GM21515 (cell line): ENCODE measurements at regions not wholly inside any gene's neighbourhood (a gene's known extent, or its start where the extent isn't known, plus 50 kb on each side); places are given as distances from the start of the nearest gene placed in this dataset.
"Not testable (repeated sequence)": the region's sequence is repeated elsewhere in the genome, so short reads cannot be mapped to it uniquely, and the experiment has no call there.

Experiments
- ATAC-seq: cut with Tn5 transposase; IDR thresholded peaks from one replicate; pipeline ENCODE4 v1.9.1; 2021; ENCODE audit not compliant: unreplicated experiment

DNA sequence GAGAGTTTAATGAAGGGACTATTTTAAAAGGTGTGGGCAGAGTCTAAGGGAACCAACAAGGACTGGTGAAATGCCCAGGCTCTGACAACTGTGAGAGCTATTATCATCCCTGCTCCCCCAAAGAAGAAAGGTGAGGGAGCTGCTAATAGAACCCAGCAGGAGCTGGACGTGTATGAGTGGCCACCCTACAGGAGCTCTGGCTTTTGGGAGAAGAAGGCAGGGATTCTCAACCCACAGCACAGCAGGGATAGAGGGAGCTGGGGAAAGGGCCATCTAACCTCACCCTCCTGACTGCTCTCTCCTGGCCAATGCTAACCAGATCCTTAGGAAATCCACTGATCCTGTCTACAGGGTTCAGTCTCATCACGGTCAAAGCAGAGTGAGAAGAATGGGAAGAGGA is 57.1 kb downstream of the GRIN2B start:
- ATAC-seq, result no peak

GRCh38 chr12:13918897-13919296 is 62.5 kb downstream of the GRIN2B start:
- no peak for ATAC-seq

GRCh38 chr12:13915096-13915495 is 66.3 kb downstream of the GRIN2B start:
- no peak for ATAC-seq

- no peak for ATAC-seq
Observed at GRCh38 chr12:13913371-13913770, 68.0 kb downstream of the GRIN2B start.

DNA sequence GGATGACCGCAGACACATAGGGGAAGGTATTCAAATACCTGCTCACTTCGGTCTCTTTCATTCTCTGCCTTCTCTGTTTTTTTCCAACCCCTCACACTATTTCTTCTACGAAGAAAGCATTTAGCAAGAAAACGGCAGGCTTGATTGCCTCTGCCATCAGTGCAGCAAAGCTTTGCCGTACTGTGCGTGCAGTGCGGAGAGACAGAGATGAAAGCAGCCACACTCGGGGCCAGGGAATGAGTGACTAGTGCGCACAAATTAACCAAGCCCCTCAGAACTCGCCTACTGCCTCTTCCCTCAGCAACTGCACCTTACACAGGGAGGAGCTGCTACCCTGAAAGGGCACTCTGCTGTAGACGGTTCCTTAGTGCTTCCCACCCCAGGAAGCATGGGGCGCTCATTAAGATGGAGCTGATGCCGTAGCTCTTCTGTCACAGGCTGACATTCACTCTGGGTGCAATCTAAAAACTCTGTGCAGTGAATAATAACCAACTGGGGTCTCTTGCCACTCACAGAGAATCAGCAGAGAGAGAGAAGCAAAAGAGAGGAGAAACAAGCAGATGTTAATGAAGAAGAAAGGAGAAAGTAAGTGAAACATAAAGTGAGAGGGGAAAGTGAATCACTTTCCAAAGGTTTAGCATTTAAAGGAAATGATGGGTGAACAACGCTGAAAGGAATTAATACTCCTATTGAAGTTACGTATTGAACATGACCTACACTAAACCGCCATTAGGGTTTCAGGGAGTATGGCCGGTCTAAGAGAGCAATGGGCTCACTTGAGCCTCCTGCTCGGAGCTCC is 69.4 kb downstream of the GRIN2B start:
- no peak for ATAC-seq

GRCh38 chr12:13905794-13906193 is 75.6 kb downstream of the GRIN2B start:
- no peak for ATAC-seq

GRCh38 chr12:13900718-13901117 is 80.7 kb downstream of the GRIN2B start:
- ATAC-seq, result no peak

DNA sequence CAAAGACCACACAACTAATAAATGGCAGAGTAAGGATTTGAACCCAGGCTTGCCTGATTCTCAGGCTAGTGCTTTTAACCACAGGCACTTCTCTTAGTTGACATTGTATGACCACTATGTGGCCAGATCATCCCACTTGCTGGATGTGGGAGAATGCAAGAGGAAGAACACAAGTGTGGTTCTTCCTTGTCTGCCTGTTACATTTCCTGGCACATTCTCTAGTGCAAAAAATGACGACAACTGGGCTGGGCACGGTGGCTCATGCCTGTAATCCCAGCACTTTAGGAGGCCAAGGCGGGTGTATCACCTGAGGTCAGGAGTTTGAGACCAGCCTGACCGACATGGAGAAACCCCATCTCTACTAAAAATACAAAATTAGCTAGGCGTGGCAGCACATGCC is 83.0 kb downstream of the GRIN2B start:
- ATAC-seq, result not testable (repeated sequence)

GRCh38 chr12:13897811-13898210 is 83.6 kb downstream of the GRIN2B start:
- ATAC-seq, result no peak

GRCh38 chr12:13896063-13896626 is 85.3 kb downstream of the GRIN2B start:
- ATAC-seq, result no peak

DNA sequence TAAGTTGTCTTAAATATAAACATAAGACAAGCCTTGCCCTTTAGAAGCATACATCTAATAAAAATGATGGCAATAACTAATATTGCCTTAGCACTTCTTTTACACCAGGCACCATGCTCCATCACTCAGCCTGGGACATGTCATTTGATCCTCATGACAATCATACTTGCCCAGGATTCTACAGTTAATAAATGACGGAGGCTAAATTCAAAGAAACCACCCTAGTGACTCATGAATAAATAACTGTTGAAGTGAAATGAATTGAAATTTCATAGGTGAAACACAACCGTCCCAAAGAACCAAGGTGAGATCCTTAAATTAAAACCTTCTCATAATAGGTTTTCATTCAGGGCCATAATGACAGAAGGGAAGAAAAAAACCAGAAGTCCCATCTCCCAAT is 89.5 kb downstream of the GRIN2B start:
- no peak for ATAC-seq

DNA sequence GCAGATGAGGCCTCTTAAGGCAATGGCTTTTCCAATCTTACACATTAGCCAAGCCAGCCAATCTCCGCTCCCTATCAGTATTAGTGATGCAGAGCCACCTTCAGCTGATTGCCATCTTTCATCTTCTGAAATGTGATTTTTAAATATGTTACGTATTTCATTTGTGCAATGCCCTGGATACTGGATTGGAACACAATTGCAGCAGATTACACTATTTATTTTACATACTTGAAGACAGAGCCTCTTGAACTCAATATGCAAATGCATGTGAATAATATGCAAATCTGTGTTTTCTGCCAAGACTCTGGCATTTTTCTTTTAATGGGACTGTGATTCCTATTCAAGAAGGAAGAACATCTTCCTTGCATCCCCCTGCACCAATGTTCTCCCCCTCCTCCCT is 90.5 kb downstream of the GRIN2B start:
- no peak for ATAC-seq

- no peak for ATAC-seq
Observed at GRCh38 chr12:13887779-13888388, 93.5 kb downstream of the GRIN2B start.

- no peak for ATAC-seq
Observed at GRCh38 chr12:13882176-13882575, 99.2 kb downstream of the GRIN2B start.

DNA sequence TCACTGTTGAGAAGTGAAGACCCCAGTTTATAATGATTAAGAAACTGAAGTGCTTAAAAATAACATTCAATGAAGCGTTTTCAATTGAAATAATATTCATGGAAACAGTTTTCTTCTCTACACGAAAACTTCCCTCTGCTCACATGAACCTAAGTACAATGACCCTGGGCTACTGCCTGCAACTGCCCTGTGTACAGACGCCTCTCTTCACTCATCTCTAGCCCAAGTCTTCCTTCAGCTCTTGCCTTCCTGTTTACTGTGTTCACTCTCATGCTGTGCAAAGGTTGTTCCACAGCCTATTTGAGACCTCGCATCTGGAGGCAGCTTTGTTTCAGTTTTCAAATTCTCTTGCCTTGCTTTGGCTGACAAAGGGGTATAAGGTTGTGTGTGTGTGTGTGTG is 100.8 kb downstream of the GRIN2B start:
- ATAC-seq, result no peak

DNA sequence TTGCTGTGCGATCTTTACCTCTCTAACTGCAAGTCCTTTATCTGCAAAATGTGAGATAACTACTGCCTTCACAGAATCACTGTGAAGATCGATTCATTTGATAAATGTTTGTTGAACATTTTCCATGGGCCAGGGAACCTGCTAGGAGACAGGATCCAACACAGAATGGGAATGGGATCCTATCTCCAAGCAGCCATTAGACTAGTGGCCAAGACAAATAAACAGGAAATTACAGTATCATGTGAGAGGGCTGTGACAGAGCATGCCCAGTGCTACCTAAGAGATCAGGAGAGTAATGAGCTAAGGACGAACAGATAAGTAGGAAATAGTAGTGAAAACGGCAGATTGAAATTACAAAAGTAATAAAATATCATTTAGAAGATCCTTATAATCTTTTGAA is 105.7 kb downstream of the GRIN2B start:
- ATAC-seq, result no peak

- ATAC-seq, result no peak
Observed at GRCh38 chr12:13870255-13870654, 111.1 kb downstream of the GRIN2B start.

GRCh38 chr12:13864081-13864673 is 117.2 kb downstream of the GRIN2B start:
- peak; percentile 97 for ATAC-seq

- ATAC-seq, result no peak
Observed at GRCh38 chr12:13857750-13858149, 123.7 kb downstream of the GRIN2B start.

DNA sequence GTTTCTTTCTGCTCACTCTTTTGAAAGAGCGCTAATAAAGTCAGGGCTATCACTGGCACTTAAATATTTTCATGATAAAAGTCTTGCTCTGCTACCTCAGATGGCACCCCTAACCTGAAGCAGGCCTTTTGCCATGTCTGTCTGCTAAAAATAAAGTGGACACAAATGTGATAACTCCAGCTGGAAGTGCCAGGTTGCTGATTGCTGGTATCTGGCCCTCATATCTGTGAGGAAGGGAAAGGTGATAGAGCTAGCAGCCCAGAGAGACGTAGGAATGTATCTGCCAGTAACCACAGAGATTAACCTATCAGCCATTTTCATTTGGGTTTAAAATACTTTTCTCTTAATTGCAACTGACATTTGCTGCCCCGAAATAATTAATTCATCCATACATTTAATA is 127.9 kb downstream of the GRIN2B start:
- ATAC-seq, result no peak

- ATAC-seq, result no peak
Observed at GRCh38 chr12:13851828-13852227, 129.6 kb downstream of the GRIN2B start.

DNA sequence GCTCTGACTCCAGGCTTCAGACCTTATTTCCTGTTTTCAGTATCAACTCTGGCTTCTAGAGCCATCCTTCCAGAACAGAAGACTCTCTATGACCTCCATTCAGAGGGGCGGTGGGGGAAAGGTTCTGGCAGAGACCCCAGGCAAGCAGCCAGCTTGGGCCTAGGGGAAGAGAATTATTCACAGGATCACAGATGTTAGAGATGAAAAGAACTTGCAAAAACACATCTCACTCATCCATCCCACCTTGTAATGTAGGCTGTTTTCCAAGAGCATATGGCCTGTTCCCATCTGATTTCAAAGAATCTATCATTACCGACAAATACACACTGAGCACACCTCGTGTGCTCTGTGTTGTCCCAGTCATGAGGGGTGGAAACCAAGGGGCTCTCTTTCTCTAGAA is 131.9 kb downstream of the GRIN2B start:
- no peak for ATAC-seq
